ENCODE measurements at regions not wholly inside any gene's neighbourhood (a gene's known extent, or its start where the extent isn't known, plus 50 kb on each side); places are given as distances from the start of the nearest gene placed in this dataset.

- TF ChIP-seq POLR2A (IDR thresholded peaks at IDR 0.05; ENCODE audit: low read length) (no peak), GATA1 (IDR thresholded peaks at IDR 0.05; ENCODE audit: low read depth, low read length) (no peak)
Observed at GRCh38 chr21:15204140-15204969, 139.6 kb upstream of the NRIP1 start.

Measured in erythroblast (primary cell).